Thyroid gland (tissue), 4 donors: ENCODE measurements at regions not wholly inside any gene's neighbourhood (a gene's known extent, or its start where the extent isn't known, plus 50 kb on each side); places are given as distances from the start of the nearest gene placed in this dataset.

ENCODE experiments used
- DNase-seq, 2 donors: peaks; one replicate each; pipeline ENCODE4 v3.0.0-alpha.2; 2019
- H3K27ac ChIP-seq, 3 donors: fragments of 200-600 bp; sonication (generic); 1 replicate in 2 of 3; 2 replicates in 1 of 3; pipeline ENCODE4 v1.5.1; 2016 to 2019; ENCODE audit warnings: mild to moderate bottlenecking in 1 of 3, moderate library complexity in 1 of 3
- H3K27me3 ChIP-seq: fragments of 200-600 bp; sonication (generic); one replicate; pipeline ENCODE4 v1.5.1; 2019
- H3K36me3 ChIP-seq, 2 donors: fragments of 200-600 bp; sonication (generic); one replicate each; pipeline ENCODE4 v1.5.1; 2016 to 2019
- H3K4me1 ChIP-seq, 2 donors: fragments of 200-600 bp; sonication (generic); one replicate each; pipeline ENCODE4 v1.5.1; 2017 to 2019
- H3K4me3 ChIP-seq, 3 donors: fragments of 200-600 bp; sonication (generic); replicated peaks in 1 of 3; 1 replicate in 2 of 3; 2 replicates in 1 of 3; pipeline ENCODE4 v1.5.1; 2016; ENCODE audit warnings: mild to moderate bottlenecking in 1 of 3
- H3K9me3 ChIP-seq: fragments of 200-600 bp; sonication (generic); one replicate; pipeline ENCODE4 v1.5.1; 2017
- CTCF ChIP-seq, 6 experiments: fragments of 200-600 bp in 3 of 6; fragments of 450-650 bp in 3 of 6; sonication (generic) in 3 of 6; IDR thresholded peaks; one replicate each; pipeline ENCODE4 v1.5.1; 2016 to 2019; ENCODE audit warnings: antibody characterized with exemption in 6 of 6, mild to moderate bottlenecking in 2 of 6, inconsistent platforms in 1 of 6, moderate library complexity in 1 of 6
- POLR2A ChIP-seq, 2 donors: fragments of 450-650 bp; IDR thresholded peaks; one replicate each; pipeline ENCODE4 v1.6.1; 2017; ENCODE audit warnings: antibody characterized with exemption in 2 of 2, mild to moderate bottlenecking in 2 of 2, moderate library complexity in 1 of 2
- WGBS, 2 donors: methylation state at CpG; one replicate each; pipeline ENCODE4 v1.1.5; 2017; 5-methylcytosine and 5-hydroxymethylcytosine counted together
- intact Hi-C: fragments of 100-400 bp; cut with DNase I; formaldehyde crosslinking; loops from one replicate; pipeline ENCODE4 v1.15.1; 2023

DNA sequence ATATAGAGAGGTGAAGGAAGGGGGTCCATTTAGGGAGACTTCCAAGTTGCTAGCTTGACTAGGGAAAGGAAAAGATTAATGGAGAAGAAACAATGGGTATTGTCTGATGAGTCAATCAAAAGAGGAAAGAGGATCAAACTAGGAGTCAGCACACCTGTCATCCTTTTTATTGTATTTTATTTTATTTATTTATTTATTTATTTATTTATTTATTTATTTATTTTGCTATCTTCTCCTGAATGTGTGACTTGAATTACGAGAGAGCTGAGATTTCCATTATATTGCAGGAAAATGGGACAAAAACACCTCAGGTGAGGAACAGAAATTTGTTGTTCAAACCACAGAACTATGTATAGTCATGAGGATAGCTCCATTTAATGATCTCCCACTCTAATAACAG is 58.9 kb downstream of the NUDT11 start:
- H3K27ac ChIP-seq, result no peak overlapping the region
- H3K36me3 ChIP-seq, result no peaks in the 10 kb centered on the region
- no peak for DNase-seq
- TF ChIP-seq POLR2A (IDR thresholded peaks at IDR 0.05) (no peak), CTCF (IDR thresholded peaks at IDR 0.05) (no peak)
- WGBS, 2 donors, result 88 to 97% methylated on average over 1 of the region's 1 CpG
- no peak overlapping the region for H3K4me3 ChIP-seq
- no peaks in the 10 kb centered on the region for H3K4me1 ChIP-seq
- intact Hi-C loops, result no loop called here
- H3K27me3 ChIP-seq, result no peaks in the 10 kb centered on the region
- H3K9me3 ChIP-seq, result no peaks in the 10 kb centered on the region

GRCh38 chrX:51435101-51435500 is 61.3 kb downstream of the NUDT11 start:
- Histone ChIP-seq H3K9me3 (no peaks in the 10 kb centered on the region), H3K36me3 (no peaks in the 10 kb centered on the region), H3K4me3 (no peak overlapping the region), H3K4me1 (no peaks in the 10 kb centered on the region), H3K27ac (no peak overlapping the region), H3K27me3 (no peaks in the 10 kb centered on the region)
- 90 to 93% methylated on average over 1 of the region's 1 CpG for WGBS, 2 donors
- intact Hi-C loops, result no loop called here
- TF ChIP-seq CTCF (IDR thresholded peaks at IDR 0.05) (no peak), POLR2A (IDR thresholded peaks at IDR 0.05) (no peak)
- DNase-seq, result no peak

GRCh38 chrX:51421972-51422597 is 74.3 kb downstream of the NUDT11 start:
- no peaks in the 10 kb centered on the region for H3K4me1 ChIP-seq
- no peaks in the 10 kb centered on the region for H3K36me3 ChIP-seq
- H3K4me3 ChIP-seq, result no peak overlapping the region
- DNase-seq, result no peak
- no peak overlapping the region for H3K27ac ChIP-seq
- no peak for TF ChIP-seq CTCF (IDR thresholded peaks at IDR 0.05)
- TF ChIP-seq POLR2A (IDR thresholded peaks at IDR 0.05), result no peak
- no peaks in the 10 kb centered on the region for H3K27me3 ChIP-seq
- no peaks in the 10 kb centered on the region for H3K9me3 ChIP-seq
- WGBS, 2 donors, result 78 to 82% methylated on average over 3 to 4 of the region's 4 CpGs
- intact Hi-C loops, result loop anchor here (10.0 kb wide), 1 partner anchor 87 kb away; the partner anchor contains the start of gene NUDT10

- Histone ChIP-seq H3K4me1 (no peaks in the 10 kb centered on the region), H3K4me3 (no peak overlapping the region), H3K27ac (no peak overlapping the region), H3K27me3 (no peaks in the 10 kb centered on the region), H3K36me3 (no peaks in the 10 kb centered on the region), H3K9me3 (no peaks in the 10 kb centered on the region)
- TF ChIP-seq POLR2A (IDR thresholded peaks at IDR 0.05), result no peak
- TF ChIP-seq CTCF (IDR thresholded peaks at IDR 0.05), result peak; percentile 25 to 55 (median 42)
- intact Hi-C loops, result loop anchor here (10.0 kb wide), 1 partner anchor 86 kb away; the partner anchor contains the start of gene NUDT10
- WGBS, 2 donors, result 6 to 8% methylated on average over 5 of the region's 5 CpGs
- peak in 1 of 2 donors; percentile 4 for DNase-seq
Measured at GRCh38 chrX:51420610-51421009, 75.8 kb downstream of the NUDT11 start.

DNA sequence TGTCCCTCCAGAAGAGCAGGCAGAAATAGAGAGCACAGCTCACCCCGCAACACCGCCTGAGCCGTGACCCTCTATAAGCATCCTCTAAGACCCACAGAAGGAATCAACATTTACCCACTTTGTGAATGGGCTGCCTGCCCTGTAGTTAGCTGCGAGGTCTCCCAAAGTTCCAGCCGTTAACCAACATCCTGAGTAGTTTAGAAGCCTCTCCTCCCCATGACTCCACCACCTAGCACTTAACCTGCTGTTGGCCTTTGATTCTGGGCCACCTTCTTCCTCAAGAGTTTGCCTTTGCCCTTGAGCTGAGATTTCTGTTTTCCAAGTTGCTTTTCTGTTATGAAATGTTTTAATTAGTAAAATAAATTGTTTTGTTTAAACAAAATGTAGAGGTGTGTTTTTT is 75.8 kb downstream of the NUDT10 start:
- Histone ChIP-seq H3K4me3 (no peak overlapping the region), H3K36me3 (no peaks in the 10 kb centered on the region), H3K4me1 (no peaks in the 10 kb centered on the region), H3K27me3 (no peaks in the 10 kb centered on the region), H3K9me3 (no peaks in the 10 kb centered on the region), H3K27ac (no peak overlapping the region)
- TF ChIP-seq POLR2A (IDR thresholded peaks at IDR 0.05) (no peak), CTCF (IDR thresholded peaks at IDR 0.05) (no peak)
- WGBS, 2 donors, result 83 to 89% methylated on average over 4 to 5 of the region's 5 CpGs
- DNase-seq, result no peak
- intact Hi-C loops, result no loop called here
